Activated naive CD4-positive, alpha-beta T cell treated with anti-CD3 and anti-CD28 coated beads for 36 hours (primary cell): ENCODE measurements at regions not wholly inside any gene's neighbourhood (a gene's known extent, or its start where the extent isn't known, plus 50 kb on each side); places are given as distances from the start of the nearest gene placed in this dataset.
A peak's percentile ranks its signal among the peaks of the same experiment; 100 is the strongest.

Experiments used
- CTCF ChIA-PET: fragments of 350-600 bp; sonication (Branson Sonifier 250); formaldehyde crosslinking; loops from one replicate; lab custom pipeline; 2021; ENCODE audit warnings: antibody characterized with exemption; lab: Charles Lee
- DNase-seq: peaks from one replicate; pipeline ENCODE4 v3.0.0-alpha.2; 2020
- H3K27ac Mint-ChIP-seq: one replicate; pipeline ENCODE4 v1.8.0; 2021; ENCODE audit warnings: mild to moderate bottlenecking, mixed read lengths
- H3K27me3 Mint-ChIP-seq: one replicate; pipeline ENCODE4 v1.8.0; 2021; ENCODE audit warnings: low read depth, mixed read lengths
- H3K36me3 Mint-ChIP-seq: one replicate; pipeline ENCODE4 v1.8.0; 2021; ENCODE audit warnings: low read depth, mixed read lengths
- H3K4me1 Mint-ChIP-seq: one replicate; pipeline ENCODE4 v1.8.0; 2021; ENCODE audit warnings: low read depth, mixed read lengths
- H3K4me3 Mint-ChIP-seq: one replicate; pipeline ENCODE4 v1.8.0; 2021; ENCODE audit warnings: mild to moderate bottlenecking, moderate library complexity, mixed read lengths
- H3K9me3 Mint-ChIP-seq: one replicate; pipeline ENCODE4 v1.8.0; 2021; ENCODE audit warnings: mixed read lengths
- intact Hi-C: fragments of 100-400 bp; cut with micrococcal nuclease; formaldehyde crosslinking; loops from one replicate; pipeline ENCODE4 v1.15.1; 2023

DNA sequence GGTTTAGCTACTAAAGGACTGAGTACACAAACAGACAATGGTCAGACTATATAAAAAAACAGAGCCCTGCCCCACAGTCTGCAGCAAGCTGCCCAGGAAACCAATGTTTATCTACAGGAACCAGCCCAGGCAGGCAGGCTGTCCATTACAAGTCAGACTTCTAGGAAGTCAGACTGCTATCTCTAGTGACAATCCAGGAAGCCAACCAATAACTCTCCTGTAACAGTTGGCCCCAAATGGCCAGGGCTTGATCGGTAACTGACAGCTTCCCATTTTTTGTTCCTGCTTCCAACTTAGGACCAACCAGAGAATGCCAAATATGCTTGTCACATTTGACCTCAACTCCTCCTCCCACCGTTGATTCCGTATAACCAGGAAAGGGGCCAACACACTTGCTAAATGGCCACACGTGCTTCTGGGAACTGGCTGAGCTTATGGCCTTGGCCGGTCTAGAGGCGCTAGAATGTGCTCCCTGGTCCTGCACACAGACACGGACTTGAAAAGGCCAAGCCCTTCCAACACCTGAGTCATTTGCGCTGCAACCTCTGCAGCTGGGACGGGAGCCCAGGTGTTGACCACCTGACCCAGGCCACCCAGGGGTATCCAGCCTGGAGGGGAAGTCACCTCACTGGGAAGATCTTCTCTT, 79.6 kb upstream of the CDK20 start:
- Mint-ChIP-seq H3K27ac (no peak overlapping the region), H3K4me3 (no peak overlapping the region), H3K27me3 (peaks cover 4% of the 10 kb centered on the region), H3K4me1 (peaks cover 5% of the 10 kb centered on the region), H3K9me3 (no peaks in the 10 kb centered on the region), H3K36me3 (no peaks in the 10 kb centered on the region)
- no peak for DNase-seq
- intact Hi-C loops = no loop called here
- CTCF ChIA-PET = no interaction called here

DNA sequence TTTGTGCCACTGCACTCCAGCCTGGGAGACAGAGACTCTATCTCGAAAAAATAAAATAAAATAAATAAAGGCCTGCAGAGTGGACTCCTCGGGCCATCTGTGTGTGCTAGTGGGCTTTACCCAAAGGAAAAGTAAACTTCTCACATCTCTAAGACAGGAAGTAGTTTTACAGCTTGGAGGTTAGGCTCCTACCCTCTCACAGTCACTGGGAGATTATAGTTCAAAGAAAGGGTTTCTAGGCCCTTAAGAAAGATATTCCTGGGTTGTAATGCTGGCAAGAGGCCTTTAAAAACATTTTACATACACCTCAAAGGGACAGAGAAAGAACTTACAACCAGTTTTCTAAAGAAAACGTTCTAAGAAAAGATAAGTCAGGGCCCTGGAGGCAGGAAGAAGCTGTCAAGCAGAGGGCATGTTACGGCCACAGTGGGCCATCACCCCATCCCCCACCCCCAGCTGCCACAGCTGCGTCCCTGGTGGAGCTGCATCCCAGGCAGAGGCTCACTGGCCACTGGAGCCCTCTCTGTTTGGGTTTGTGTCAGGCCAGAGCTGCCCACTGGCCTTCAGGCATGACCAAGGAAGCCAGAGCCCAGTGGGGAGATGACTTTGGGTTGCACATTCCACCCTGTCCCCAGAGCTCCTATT, 78.1 kb upstream of the CDK20 start:
- no peak for DNase-seq
- Mint-ChIP-seq H3K36me3 (no peaks in the 10 kb centered on the region), H3K27ac (no peak overlapping the region), H3K27me3 (peaks cover 8% of the 10 kb centered on the region), H3K4me1 (peaks cover 11% of the 10 kb centered on the region), H3K4me3 (no peak overlapping the region), H3K9me3 (no peaks in the 10 kb centered on the region)
- intact Hi-C loops = no loop called here
- CTCF ChIA-PET = no interaction called here

DNA sequence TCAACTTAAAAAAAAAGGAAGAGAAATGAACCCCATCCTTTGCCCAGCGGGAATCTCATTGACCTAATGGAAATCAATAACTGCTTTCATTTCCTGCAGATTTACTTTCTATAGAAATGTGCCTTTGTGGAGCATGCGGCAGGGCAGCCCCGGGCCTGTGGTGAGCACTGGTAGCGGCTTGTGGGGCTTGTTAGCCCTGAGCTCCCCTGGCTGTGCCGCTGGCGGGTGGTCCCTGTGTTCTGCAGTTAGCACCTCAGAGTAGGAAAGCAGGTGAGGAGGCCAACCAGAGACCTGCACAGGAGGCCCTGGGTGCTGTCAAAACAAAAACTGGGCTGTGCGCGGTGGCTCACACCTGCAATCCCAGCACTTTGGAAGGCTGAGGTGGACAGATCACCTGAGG, 76.8 kb upstream of the CDK20 start:
- Mint-ChIP-seq H3K9me3 (no peaks in the 10 kb centered on the region), H3K4me1 (peaks cover 11% of the 10 kb centered on the region), H3K27me3 (peaks cover 9% of the 10 kb centered on the region), H3K4me3 (no peak overlapping the region), H3K36me3 (no peaks in the 10 kb centered on the region), H3K27ac (no peak overlapping the region)
- CTCF ChIA-PET = no interaction called here
- intact Hi-C loops = no loop called here
- DNase-seq = no peak

DNA sequence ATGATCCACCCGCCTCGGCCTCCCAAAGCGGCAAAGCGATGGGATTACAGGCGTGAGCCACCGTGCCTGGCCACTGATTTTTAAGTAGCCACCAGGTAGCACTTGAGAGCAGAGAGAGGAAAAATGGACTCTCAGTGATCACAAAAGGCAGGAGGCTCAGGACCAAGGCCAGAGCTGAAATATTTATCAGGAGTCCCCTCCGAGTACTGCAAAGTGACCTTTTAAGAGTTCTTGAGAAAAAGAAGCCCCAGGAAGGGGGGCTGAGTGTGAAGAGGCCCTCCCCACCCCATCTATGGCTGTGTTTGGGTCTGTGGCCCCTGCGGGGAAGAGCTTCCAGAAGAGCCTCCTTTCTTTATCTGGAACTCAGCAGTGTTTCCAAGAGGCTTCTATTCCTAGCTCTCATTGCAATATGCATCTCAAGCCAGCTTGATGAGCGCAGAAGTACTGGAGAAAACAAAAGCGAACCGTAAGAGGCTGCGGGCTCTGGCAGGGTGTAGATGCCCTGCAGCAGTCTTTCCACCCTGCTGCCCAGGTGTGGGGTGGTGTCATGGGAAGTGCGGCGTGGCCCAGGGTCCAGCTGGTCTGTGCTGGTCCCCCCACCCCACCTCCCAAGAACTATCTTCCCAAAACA, 75.5 kb upstream of the CDK20 start:
- DNase-seq = no peak
- no peak overlapping the region for H3K4me3 Mint-ChIP-seq
- CTCF ChIA-PET = interaction anchor here (0.5 to 1.0 kb wide), 2 partner anchors 10 to 28 kb away, joined by 3 read pairs; no protein-coding TSS in a partner anchor
- H3K27me3 Mint-ChIP-seq = peaks cover 11% of the 10 kb centered on the region
- H3K36me3 Mint-ChIP-seq = no peaks in the 10 kb centered on the region
- intact Hi-C loops = loop anchor here (1.0 kb wide), 1 partner anchor 27 kb away; no protein-coding TSS in a partner anchor
- peaks cover 11% of the 10 kb centered on the region for H3K4me1 Mint-ChIP-seq
- H3K9me3 Mint-ChIP-seq = peaks cover 3% of the 10 kb centered on the region
- H3K27ac Mint-ChIP-seq = peak overlapping the region; percentile 41

DNA sequence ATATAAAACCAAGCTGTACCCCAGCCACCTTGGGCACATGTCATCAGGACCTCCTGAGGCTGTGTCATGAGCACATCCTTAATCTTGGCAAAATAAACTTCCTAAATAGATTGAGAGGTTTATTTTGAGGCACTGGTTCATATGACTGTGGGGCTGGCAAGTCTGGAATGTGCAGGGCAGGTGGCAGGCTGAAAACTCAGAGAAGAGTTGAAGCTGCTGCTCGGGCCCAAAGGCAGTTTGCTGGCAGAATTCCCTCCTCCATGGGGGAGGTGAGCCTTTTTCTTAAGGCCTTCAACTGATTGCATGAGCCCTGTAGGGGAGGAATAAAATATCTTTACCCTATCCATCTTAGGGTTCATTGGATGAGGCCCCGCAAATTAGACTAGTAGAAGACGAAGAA, 72.2 kb upstream of the CDK20 start:
- Mint-ChIP-seq H3K27ac (no peak overlapping the region), H3K36me3 (peaks cover 6% of the 10 kb centered on the region), H3K27me3 (peaks cover 14% of the 10 kb centered on the region), H3K4me3 (no peak overlapping the region), H3K4me1 (peaks cover 11% of the 10 kb centered on the region), H3K9me3 (peaks cover 14% of the 10 kb centered on the region)
- no peak for DNase-seq
- intact Hi-C loops = no loop called here
- CTCF ChIA-PET = no interaction called here

DNA sequence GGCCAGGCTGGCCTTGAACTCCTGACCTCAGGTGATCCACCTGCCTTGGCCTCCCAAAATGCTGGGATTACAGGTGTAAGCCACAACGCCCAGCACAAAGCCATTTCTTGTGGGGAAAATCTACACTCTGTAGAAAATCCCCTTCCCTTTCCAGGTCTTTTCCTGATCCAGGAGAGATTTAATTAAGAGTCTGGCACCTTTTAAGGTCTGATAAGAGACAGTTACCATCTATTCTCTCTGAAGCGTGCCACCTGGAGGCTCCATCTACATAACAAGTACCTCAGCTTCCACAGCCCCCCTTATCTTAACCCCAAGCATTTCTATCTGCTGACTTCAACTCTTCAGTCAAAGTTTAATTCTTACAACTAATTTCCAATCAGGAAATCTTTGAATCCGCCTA, 71.4 kb upstream of the CDK20 start:
- H3K4me1 Mint-ChIP-seq = peaks cover 11% of the 10 kb centered on the region

DNA sequence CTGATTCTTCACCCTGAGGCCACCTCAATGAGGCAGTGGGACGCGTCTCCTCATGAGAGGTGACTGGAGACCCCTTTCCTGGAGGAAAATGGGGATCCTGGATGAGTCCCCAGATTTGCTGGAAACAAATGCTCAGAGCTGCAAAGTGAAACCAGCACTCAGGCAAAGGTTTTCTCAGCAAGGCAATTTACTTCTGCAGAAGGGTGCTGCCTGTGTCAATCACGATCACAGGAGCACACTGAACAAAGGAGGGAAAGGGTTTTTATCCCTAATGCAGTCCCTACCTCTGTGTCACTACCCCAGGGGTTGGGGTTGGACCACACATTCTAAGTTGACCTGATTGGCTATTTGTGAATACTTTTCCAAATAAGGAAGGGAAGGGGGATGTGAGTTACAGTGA, 69.9 kb upstream of the CDK20 start:
- no peak for DNase-seq
- H3K36me3 Mint-ChIP-seq = peaks cover 6% of the 10 kb centered on the region
- peaks cover 14% of the 10 kb centered on the region for H3K9me3 Mint-ChIP-seq
- intact Hi-C loops = no loop called here
- H3K27ac Mint-ChIP-seq = no peak overlapping the region
- H3K4me1 Mint-ChIP-seq = peaks cover 7% of the 10 kb centered on the region
- peaks cover 11% of the 10 kb centered on the region for H3K27me3 Mint-ChIP-seq
- CTCF ChIA-PET = no interaction called here
- H3K4me3 Mint-ChIP-seq = no peak overlapping the region

More for the DNA sequence above, 71.4 kb upstream of the CDK20 start:
- Mint-ChIP-seq H3K36me3 (peaks cover 6% of the 10 kb centered on the region), H3K4me3 (no peak overlapping the region), H3K27ac (no peak overlapping the region), H3K27me3 (peaks cover 12% of the 10 kb centered on the region), H3K9me3 (peaks cover 14% of the 10 kb centered on the region)
- intact Hi-C loops = no loop called here
- CTCF ChIA-PET = no interaction called here
- DNase-seq = no peak

DNA sequence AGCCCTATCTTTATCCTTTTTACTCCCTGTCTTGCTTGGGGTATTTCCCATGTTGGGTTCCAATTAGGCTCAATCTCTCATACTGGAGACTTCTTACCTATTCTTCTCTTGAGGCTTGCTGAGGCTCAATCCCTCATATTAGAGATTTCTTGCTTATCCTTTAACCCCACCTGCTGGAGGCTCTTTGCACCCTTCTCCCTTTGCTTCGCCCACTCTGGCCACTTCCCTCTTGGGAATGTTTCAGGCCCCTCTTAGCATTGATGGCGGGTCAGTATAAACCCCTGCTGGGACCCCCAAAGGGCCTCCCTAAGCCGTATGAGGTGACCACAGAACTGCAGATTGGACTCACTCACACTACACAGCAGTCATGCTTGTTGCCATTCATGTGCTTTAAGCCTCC, 69.3 kb upstream of the CDK20 start:
- no peak for DNase-seq
- Mint-ChIP-seq H3K9me3 (peaks cover 16% of the 10 kb centered on the region), H3K27me3 (peaks cover 11% of the 10 kb centered on the region), H3K4me1 (peaks cover 3% of the 10 kb centered on the region), H3K27ac (no peak overlapping the region), H3K4me3 (no peak overlapping the region), H3K36me3 (peaks cover 6% of the 10 kb centered on the region)
- CTCF ChIA-PET = no interaction called here
- intact Hi-C loops = no loop called here

DNA sequence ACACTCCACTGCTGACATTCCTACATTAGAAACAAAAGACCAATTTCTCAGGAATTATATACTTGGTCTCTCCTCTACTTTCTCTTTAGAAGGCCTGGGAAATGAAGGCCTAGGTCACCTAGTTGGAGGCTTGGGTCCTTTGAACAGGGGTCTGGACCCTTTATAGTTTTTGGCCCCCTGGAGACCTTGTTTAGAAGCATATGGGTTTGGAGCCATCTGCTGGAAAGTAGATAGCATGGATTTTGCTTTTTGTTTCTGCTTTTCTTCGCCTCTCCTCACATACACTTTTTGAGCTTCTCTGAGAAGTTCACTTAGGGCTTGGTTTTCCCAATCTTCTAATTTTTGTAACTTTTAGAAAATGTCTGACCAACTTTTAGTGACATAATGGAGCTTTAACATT, 67.1 kb upstream of the CDK20 start:
- no peak for DNase-seq
- Mint-ChIP-seq H3K27me3 (peaks cover 5% of the 10 kb centered on the region), H3K27ac (no peak overlapping the region), H3K9me3 (peaks cover 30% of the 10 kb centered on the region), H3K36me3 (peaks cover 11% of the 10 kb centered on the region), H3K4me3 (no peak overlapping the region), H3K4me1 (no peaks in the 10 kb centered on the region)
- CTCF ChIA-PET = interaction anchor here (0.7 to 1.2 kb wide), 2 partner anchors 91 to 315 kb away, joined by 3 to 4 read pairs; partner anchors contain the start of gene CTSL
- intact Hi-C loops = loop anchor here (1.0 to 2.0 kb wide), 2 partner anchors 90 to 357 kb away; no protein-coding TSS in a partner anchor

DNA sequence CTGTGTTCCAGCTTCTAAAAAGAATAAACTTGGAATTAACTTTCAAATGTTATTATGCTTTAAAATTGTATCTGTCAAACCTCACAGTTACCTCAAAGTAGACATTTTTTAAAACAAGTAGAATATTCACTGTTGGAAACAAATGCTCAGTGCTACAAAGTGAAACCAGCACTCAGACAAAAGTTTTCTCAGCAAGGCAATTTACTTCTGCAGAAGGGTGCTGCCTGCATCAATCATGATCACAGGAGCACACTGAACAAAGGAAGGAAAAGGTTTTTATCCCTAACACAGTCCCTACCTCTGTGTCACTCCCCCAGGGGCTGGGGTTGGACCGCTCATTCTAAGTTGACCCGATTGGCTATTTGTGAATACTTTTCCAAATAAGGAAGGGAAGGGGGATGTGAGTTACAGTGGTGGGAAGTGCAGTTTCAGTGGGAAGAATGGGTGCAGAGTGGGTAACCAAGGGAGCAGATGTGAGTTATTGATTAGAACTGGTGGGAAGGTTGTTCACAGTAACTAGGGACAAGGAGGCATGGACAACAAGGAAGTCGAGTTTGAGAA, 63.0 kb upstream of the CDK20 start:
- Mint-ChIP-seq H3K4me1 (no peaks in the 10 kb centered on the region), H3K9me3 (peaks cover 23% of the 10 kb centered on the region), H3K27me3 (peaks cover 7% of the 10 kb centered on the region), H3K36me3 (peaks cover 7% of the 10 kb centered on the region), H3K27ac (no peak overlapping the region), H3K4me3 (no peak overlapping the region)
- intact Hi-C loops = no loop called here
- DNase-seq = no peak
- CTCF ChIA-PET = no interaction called here

DNA sequence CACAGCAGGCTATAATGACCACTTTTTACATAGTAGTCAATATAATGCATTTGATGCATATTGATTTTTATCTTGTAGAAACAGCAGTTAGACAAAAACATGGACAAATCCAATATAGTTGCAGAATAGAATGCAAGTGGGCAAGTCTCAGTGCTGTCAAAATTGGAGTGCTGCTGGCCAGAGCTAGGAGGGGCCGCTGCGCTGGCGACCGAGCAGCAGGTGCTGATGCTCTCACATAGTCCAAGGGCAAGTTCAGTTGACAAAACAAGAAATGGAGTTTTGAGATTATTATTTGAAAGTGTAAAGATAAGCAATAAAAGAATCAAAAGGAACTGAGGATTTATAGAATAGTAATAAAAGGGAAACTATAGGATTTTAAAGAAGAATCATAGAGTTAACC, 60.6 kb upstream of the CDK20 start:
- Mint-ChIP-seq H3K4me1 (no peaks in the 10 kb centered on the region), H3K36me3 (peaks cover 7% of the 10 kb centered on the region), H3K27ac (no peak overlapping the region), H3K27me3 (peaks cover 7% of the 10 kb centered on the region), H3K9me3 (peaks cover 23% of the 10 kb centered on the region), H3K4me3 (no peak overlapping the region)
- CTCF ChIA-PET = no interaction called here
- intact Hi-C loops = no loop called here
- no peak for DNase-seq

DNA sequence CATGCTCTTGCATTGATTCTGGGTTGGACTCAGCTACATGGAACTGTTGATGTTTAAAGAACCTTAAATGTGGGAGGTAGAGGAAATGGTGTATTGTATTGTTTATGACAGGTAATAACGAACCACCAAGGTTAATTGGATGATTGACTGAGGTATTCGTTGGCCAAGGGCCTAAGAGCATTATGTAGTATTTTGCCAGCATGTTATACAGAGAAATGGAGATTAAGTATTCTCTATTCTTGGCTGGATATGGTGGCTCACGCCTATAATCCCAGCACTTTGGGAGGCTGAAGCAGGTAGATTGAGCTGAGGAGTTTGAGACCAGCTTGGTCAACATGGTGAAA, 59.0 kb upstream of the CDK20 start:
- Mint-ChIP-seq H3K4me1 (no peaks in the 10 kb centered on the region), H3K27me3 (peaks cover 7% of the 10 kb centered on the region), H3K36me3 (peaks cover 7% of the 10 kb centered on the region), H3K27ac (no peak overlapping the region), H3K4me3 (no peak overlapping the region), H3K9me3 (peaks cover 20% of the 10 kb centered on the region)
- intact Hi-C loops = no loop called here
- CTCF ChIA-PET = no interaction called here
- DNase-seq = no peak
